Keratinocyte (primary cell): ENCODE measurements at regions not wholly inside any gene's neighbourhood (a gene's known extent, or its start where the extent isn't known, plus 50 kb on each side); places are given as distances from the start of the nearest gene placed in this dataset.

ENCODE experiments used
- CTCF ChIP-seq, 3 experiments: IDR thresholded peaks in 1 of 3; conservative IDR thresholded peaks in 1 of 3; optimal IDR thresholded peaks in 1 of 3; 2 replicates in 2 of 3; 3 replicates in 1 of 3; pipeline versions ENCODE3 to v1.5.1; 2011; ENCODE audit warnings: low read length in 3 of 3, mild to moderate bottlenecking in 3 of 3, moderate library complexity in 2 of 3, control low read depth in 1 of 3, inconsistent platforms in 1 of 3; ENCODE audit not compliant: insufficient read depth in 2 of 3; ENCODE audit errors: extremely low read depth in 1 of 3
- EZH2 ChIP-seq: IDR thresholded peaks from one replicate; pipeline ENCODE4 v1.6.1; 2012; ENCODE audit warnings: inconsistent platforms, mild to moderate bottlenecking, low read length, moderate library complexity

GRCh38 chr12:94732367-94732990, 82.1 kb upstream of the TMCC3 start:
- TF ChIP-seq CTCF (optimal IDR thresholded peaks at IDR 0.05 in 1 of 3, IDR thresholded peaks at IDR 0.05 in 1 of 3, conservative IDR thresholded peaks at IDR 0.05 in 1 of 3; ENCODE audit: extremely low read depth in 1 of 3, insufficient read depth in 2 of 3, low read length in 3 of 3) (no peak), EZH2 (no peak)
